SK-MEL-5 (cell line): ENCODE measurements at regions not wholly inside any gene's neighbourhood (a gene's known extent, or its start where the extent isn't known, plus 50 kb on each side); places are given as distances from the start of the nearest gene placed in this dataset.
A peak's percentile ranks its signal among the peaks of the same experiment; 100 is the strongest.
"Not testable (repeated sequence)": the region's sequence is repeated elsewhere in the genome, so short reads cannot be mapped to it uniquely, and the experiment has no call there.

Experiments used
- DNase-seq: peaks from one replicate; pipeline ENCODE4 v3.0.0-alpha.2; 2016; ENCODE audit warnings: low read depth, low spot score
- in situ Hi-C: cut with HindIII; loops from 2 replicates; pipeline ENCODE4 v1.10.0; 2016; ENCODE audit warnings: low sequenced_read_pairs, high pct_unique_total_duplicates, low pct_unique_long_range_greater_than_20kb

GRCh38 chr2:234865040-234865439, 86.8 kb upstream of the SH3BP4 start:
- in situ Hi-C loops = loop anchor here (25.0 kb wide), 1 partner anchor 222 kb away; no protein-coding TSS in a partner anchor
- no peak for DNase-seq

- in situ Hi-C loops = loop anchor here (25.0 kb wide), 1 partner anchor 223 kb away; no protein-coding TSS in a partner anchor
These were observed 87.3 kb upstream of the SH3BP4 start for GRCh38 chr2:234864506-234864905.

DNA sequence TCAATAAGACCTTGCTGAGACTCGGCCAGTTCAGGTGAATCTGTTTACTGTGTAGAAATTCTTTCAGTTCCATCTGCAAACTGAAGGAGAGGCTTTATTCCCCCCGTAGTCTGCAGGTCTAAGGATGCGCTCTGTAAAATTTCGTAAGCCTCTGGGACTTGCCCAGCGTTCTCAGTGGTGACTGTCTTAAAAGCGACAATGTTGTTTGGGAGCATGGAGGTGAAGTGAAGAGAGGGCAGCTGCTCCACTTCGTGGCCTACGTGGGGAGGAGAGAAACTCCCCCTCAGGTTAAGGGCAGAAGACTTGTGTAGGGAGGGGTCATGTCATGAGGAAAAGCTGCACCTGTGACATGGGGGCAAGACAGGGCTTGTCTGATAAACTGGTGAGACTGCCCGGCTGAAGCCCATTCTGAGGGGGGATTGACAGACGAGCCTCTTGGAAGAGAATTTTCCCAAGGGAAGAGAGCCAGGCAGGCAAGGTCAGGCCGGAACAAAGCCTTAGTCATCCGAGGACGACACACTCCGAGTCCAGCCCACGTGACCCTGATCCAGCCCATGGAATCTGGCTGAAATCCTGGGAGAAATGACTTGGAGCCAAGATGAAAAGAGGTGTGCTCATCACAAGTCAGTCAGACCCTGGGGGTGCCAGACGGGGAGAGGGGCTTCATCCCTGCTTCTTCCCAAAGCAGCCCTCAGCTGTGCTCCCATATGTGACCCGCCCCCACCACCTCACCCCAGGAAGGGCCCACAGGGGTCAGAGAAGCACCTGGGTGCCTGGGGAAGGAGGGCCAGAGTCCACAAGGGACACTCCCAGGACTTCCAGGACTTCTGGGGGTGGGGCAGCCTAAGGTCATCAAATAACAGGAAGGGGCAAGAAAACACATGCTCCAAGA, 88.5 kb upstream of the SH3BP4 start:
- in situ Hi-C loops = loop anchor here (25.0 kb wide), 1 partner anchor 224 kb away; no protein-coding TSS in a partner anchor
- DNase-seq = peak; percentile 98

More at GRCh38 chr2:234864506-234864905, 87.3 kb upstream of the SH3BP4 start:
- no peak for DNase-seq

- in situ Hi-C loops = loop anchor here (25.0 kb wide), 1 partner anchor 225 kb away; no protein-coding TSS in a partner anchor
- peak; percentile 93 for DNase-seq
These were observed 89.7 kb upstream of the SH3BP4 start for GRCh38 chr2:234861841-234862735.

DNA sequence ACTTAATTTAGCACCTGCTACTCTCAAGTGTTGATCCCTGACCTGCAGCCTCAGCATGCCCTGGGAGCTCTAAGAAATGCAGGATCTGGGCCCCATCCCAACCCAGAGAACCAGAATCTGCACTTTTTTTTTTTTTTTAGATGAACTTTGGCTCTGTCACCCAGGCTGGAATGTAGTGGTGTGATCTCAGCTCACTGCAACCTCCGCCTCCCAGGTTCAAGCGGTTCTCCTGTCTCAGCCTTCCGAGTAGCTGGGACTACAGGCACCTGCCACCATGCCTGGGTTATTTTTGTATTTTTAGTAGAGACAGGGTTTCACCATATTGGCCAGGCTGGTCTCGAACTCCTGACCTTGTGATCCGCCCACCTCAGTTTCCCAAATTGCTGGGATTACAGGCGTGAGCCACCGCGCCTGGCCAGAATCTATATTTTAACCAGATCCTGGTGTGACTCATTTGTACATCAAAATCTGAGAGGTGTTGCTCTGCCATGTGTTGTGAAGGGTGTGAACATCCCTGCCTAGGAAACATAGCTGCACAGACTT, 92.4 kb upstream of the SH3BP4 start:
- in situ Hi-C loops = loop anchor here (25.0 kb wide), 1 partner anchor 228 kb away; no protein-coding TSS in a partner anchor
- not testable (repeated sequence) for DNase-seq

- DNase-seq = no peak
- in situ Hi-C loops = loop anchor here (25.0 kb wide), 1 partner anchor 228 kb away; no protein-coding TSS in a partner anchor
These were observed 93.0 kb upstream of the SH3BP4 start for GRCh38 chr2:234858790-234859329.

DNA sequence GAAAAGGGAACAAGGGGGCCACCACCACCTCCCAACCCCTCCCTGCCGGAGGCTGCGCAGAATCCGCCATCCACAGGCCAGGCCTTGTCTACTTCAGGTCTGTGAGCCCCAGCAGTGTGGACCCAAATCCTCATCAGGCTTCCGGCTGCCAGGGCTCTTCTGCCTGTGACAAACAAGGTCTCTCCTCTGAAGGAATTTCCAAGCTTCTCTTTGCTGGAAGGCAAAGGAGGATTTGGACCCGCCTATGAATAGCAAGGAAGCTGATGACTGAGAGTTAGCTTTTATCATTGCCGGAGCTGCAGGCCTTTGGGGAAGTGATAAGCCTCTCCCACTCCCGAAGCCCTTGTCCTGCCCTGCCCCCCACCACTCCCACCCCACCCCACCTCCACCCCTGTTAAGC, 93.7 kb upstream of the SH3BP4 start:
- in situ Hi-C loops = loop anchor here (25.0 kb wide), 1 partner anchor 229 kb away; no protein-coding TSS in a partner anchor
- DNase-seq = no peak

DNA sequence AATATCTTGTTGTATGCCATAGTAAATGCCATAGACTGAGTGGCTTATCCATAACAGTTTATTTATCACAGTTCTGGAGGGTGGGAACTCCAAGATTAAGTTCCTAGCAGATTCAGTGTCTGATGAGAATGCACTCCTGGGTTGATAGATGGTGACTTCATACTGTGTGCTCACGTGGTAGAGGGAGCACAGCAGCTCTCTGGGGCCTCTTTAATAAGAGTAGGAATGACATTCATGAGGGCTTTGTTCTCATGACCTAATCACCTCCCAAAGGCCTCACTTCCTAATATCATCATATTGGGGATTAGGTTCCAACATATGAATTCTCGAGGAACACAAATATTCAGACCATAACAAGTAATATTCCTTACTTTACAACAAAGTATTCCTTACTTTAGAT, 98.1 kb upstream of the SH3BP4 start:
- in situ Hi-C loops = loop anchor here (25.0 kb wide), 1 partner anchor 234 kb away; no protein-coding TSS in a partner anchor
- DNase-seq = no peak

DNA sequence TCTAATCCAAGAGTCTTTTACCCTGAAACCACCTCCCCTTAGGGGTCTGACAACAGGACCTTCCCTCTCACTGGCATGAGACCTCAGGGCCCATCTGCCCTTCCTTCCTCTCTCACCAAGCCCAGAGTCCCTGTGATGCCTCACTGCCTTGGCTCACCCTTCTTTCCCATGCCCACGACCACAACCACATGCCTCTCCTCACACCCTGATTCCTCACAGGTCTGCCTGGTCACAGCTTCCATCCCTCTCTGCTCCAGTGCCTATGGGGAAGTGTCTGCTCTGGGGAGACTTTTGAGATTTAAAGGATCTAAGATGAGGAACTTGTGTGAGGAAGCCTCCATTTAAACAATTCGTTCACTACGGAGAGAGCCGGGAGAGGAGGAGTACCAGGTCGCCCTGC, 98.9 kb upstream of the SH3BP4 start:
- in situ Hi-C loops = loop anchor here (25.0 kb wide), 1 partner anchor 234 kb away; no protein-coding TSS in a partner anchor
- DNase-seq = no peak

DNA sequence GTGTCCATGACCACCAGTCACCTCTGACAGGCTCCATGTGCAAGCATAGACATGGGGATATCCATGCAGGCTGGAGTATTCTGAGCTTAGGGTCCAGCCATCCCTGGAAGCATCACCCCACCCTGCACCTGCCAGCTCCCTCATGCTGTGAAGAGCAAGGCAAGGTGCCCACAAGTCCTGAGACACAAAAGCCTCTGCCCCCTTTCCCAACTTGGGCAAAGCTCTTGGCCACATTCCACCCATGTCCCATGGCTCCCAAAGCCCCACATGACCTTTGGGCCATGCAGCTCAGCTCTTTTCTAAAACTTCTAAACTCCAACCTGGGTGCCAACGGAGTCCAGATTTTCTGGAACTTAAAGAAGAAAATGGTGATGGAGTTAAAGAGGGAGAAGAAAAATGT, 99.8 kb upstream of the SH3BP4 start:
- no peak for DNase-seq
- in situ Hi-C loops = loop anchor here (25.0 kb wide), 1 partner anchor 235 kb away; no protein-coding TSS in a partner anchor

GRCh38 chr2:234851451-234851850, 100.4 kb upstream of the SH3BP4 start:
- in situ Hi-C loops = loop anchor here (25.0 kb wide), 1 partner anchor 236 kb away; no protein-coding TSS in a partner anchor
- DNase-seq = no peak

- in situ Hi-C loops = loop anchor here (25.0 kb wide), 1 partner anchor 236 kb away; no protein-coding TSS in a partner anchor
- no peak for DNase-seq
These were observed 101.0 kb upstream of the SH3BP4 start for GRCh38 chr2:234850818-234851217.

DNA sequence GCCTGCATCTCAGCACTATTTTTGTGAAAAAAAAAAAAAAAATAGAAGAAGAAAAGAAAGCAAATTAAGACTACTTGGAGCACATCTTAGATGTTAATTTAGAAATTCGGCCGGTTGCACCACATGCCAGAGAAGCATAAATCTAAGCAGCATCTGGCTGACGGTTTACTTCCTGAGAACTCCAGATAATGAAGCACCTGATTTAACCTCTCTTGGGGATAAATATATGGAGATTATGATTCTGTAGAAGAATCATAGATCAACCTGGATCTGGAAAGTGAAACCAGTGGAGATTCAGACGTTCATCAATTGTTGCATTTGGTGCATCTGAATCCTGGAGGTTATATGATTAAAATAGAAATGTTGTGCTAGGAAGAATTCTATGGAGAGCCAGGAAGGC, 102.1 kb upstream of the SH3BP4 start:
- in situ Hi-C loops = loop anchor here (25.0 kb wide), 1 partner anchor 238 kb away; no protein-coding TSS in a partner anchor
- DNase-seq = no peak

- DNase-seq = no peak
These were observed 103.2 kb upstream of the SH3BP4 start for GRCh38 chr2:234848578-234848977.

GRCh38 chr2:234847639-234848038, 104.2 kb upstream of the SH3BP4 start:
- DNase-seq = no peak
- in situ Hi-C loops = no loop called here

More at GRCh38 chr2:234848578-234848977, 103.2 kb upstream of the SH3BP4 start:
- in situ Hi-C loops = no loop called here

DNA sequence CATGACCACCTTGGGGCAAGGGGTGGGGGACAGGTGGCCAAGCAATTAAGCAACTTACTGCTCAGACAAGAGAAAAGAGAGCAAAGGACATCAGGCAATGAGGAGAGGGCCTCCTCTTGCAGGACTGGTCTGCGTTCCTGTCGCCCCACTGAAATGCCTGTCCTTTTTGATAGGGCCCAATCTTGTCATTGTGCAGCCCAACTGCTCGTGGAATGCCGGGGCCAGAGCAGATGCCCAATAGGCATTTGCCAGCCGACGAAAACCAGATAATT, 104.5 kb upstream of the SH3BP4 start:
- no peak for DNase-seq
- in situ Hi-C loops = no loop called here
